ENCODE measurements at regions not wholly inside any gene's neighbourhood (a gene's known extent, or its start where the extent isn't known, plus 50 kb on each side); places are given as distances from the start of the nearest gene placed in this dataset.

DNA sequence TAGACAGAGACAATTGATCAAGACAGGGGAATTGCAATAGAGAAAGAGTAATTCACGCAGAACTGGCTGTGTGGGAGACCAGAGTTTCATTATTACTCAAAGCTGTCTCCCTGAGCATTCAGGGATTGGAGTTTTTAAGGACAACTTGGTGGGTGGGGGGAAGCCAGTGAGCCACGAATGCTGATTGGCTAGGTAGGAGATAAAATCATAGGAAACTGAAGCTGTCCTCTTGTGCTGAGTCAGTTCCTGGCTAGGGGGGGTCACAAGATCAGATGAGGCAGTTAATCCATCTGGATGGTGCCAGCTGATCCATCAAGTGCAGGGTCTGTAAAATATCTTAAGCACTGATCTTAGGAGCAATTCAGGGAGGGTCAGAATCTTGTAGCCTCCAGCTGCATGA, 358.6 kb downstream of the GPM6A start:
- no peak for TF ChIP-seq POLR2A (IDR thresholded peaks at IDR 0.05; ENCODE audit: low read length)
- no peak for TF ChIP-seq GATA1 (IDR thresholded peaks at IDR 0.05; ENCODE audit: low read depth, low read length)

Measured in erythroblast (primary cell).